Sigmoid colon (tissue), 4 donors: ENCODE measurements at regions not wholly inside any gene's neighbourhood (a gene's known extent, or its start where the extent isn't known, plus 50 kb on each side); places are given as distances from the start of the nearest gene placed in this dataset.

ENCODE experiments used
- EP300 ChIP-seq, 4 donors: sonication (generic); formaldehyde crosslinking; IDR thresholded peaks; one replicate each; pipeline ENCODE4 v1.6.1; 2017; ENCODE audit warnings: antibody characterized with exemption in 4 of 4
- TF ChIP-seq, protein P1 (sequence below), 4 experiments: fragments of 450-650 bp in 3 of 4; fragments of 200-600 bp in 1 of 4; IDR thresholded peaks; one replicate each; pipeline ENCODE4 v1.5.1; 2016 to 2019; ENCODE audit warnings: antibody characterized with exemption in 4 of 4, mild to moderate bottlenecking in 3 of 4, moderate library complexity in 2 of 4

DNA sequence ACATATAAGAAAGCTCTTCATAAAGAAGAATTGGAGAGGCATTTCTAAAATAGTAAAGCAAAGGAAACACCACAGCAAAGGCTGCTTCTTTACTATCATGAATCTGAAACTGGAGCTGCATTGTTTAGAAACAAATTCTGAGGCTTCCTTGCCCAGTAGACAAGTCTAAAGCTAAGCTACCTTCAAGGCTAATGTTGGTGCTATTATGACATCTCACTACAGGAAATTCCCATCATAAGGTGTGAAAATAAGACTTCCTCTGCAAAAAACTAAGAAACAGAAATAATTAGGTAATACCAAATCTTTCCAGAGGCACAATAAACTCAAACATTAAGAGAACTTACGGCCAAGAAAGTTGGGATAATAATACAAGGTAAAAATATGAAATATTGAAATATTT, 89.9 kb upstream of the P3H2 start:
- TF ChIP-seq EP300 (IDR thresholded peaks at IDR 0.05) = no peak
- TF ChIP-seq, protein P1, sequence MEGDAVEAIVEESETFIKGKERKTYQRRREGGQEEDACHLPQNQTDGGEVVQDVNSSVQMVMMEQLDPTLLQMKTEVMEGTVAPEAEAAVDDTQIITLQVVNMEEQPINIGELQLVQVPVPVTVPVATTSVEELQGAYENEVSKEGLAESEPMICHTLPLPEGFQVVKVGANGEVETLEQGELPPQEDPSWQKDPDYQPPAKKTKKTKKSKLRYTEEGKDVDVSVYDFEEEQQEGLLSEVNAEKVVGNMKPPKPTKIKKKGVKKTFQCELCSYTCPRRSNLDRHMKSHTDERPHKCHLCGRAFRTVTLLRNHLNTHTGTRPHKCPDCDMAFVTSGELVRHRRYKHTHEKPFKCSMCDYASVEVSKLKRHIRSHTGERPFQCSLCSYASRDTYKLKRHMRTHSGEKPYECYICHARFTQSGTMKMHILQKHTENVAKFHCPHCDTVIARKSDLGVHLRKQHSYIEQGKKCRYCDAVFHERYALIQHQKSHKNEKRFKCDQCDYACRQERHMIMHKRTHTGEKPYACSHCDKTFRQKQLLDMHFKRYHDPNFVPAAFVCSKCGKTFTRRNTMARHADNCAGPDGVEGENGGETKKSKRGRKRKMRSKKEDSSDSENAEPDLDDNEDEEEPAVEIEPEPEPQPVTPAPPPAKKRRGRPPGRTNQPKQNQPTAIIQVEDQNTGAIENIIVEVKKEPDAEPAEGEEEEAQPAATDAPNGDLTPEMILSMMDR (IDR thresholded peaks at IDR 0.05) = no peak
